ENCODE measurements at regions not wholly inside any gene's neighbourhood (a gene's known extent, or its start where the extent isn't known, plus 50 kb on each side); places are given as distances from the start of the nearest gene placed in this dataset.

DNA sequence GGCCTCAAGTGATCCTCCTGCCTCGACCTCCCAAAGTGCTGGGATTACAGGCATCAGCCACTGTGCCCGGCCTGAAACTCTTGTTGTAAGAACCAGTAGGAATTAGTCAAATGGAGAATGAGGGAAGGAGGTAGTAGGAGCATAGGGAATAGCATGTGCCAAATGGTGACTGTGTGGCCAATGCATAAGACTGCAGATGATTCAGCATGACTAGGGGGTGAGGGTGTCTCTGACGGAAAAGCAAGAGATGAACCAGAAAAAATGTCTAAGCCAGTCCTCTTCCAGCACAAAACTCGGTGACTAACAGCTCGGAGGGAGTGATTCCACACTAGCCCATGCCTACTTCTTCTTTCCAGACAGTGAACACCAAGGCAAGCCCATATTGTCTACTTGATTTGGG is 58.2 kb upstream of the DUSP21 start:
- CTCF ChIA-PET = no interaction called here
- H3K4me2 ChIP-seq (ENCODE audit: low read length) = no peak overlapping the region
- no peaks in the 10 kb centered on the region for H4K20me1 ChIP-seq (ENCODE audit: insufficient read depth)
- no peak overlapping the region for H3K27ac ChIP-seq (ENCODE audit: low read depth, low read length)
- H3K9me3 ChIP-seq (ENCODE audit: control insufficient read depth in 1 of 2, insufficient read depth in 1 of 2, low read depth in 1 of 2, low read length in 2 of 2) = no peaks in the 10 kb centered on the region
- TF ChIP-seq FOSL1 (IDR thresholded peaks at IDR 0.05; ENCODE audit: low read depth) (no peak), CBX3 (IDR thresholded peaks at IDR 0.05; ENCODE audit: low read depth) (no peak), ELF1 (IDR thresholded peaks at IDR 0.05; ENCODE audit: borderline replicate concordance, low read depth) (no peak), SRF (IDR thresholded peaks at IDR 0.05; ENCODE audit: low read depth) (no peak), YY1 (IDR thresholded peaks at IDR 0.05; ENCODE audit: extremely low read depth, insufficient replicate concordance, low read depth, low read length) (no peak), RAD21 (IDR thresholded peaks at IDR 0.05; ENCODE audit: low read depth) (no peak), EZH2phosphoT487 (IDR thresholded peaks at IDR 0.05; ENCODE audit: borderline replicate concordance) (no peak), EGR1 (IDR thresholded peaks at IDR 0.05; ENCODE audit: low read depth) (no peak), TCF7L2 (IDR thresholded peaks at IDR 0.05; ENCODE audit: borderline replicate concordance, extremely low read depth, insufficient read depth, insufficient read length) (no peak), POLR2AphosphoS5 (IDR thresholded peaks at IDR 0.05; ENCODE audit: low read depth, low read length) (no peak)
- TF ChIP-seq, protein P1, sequence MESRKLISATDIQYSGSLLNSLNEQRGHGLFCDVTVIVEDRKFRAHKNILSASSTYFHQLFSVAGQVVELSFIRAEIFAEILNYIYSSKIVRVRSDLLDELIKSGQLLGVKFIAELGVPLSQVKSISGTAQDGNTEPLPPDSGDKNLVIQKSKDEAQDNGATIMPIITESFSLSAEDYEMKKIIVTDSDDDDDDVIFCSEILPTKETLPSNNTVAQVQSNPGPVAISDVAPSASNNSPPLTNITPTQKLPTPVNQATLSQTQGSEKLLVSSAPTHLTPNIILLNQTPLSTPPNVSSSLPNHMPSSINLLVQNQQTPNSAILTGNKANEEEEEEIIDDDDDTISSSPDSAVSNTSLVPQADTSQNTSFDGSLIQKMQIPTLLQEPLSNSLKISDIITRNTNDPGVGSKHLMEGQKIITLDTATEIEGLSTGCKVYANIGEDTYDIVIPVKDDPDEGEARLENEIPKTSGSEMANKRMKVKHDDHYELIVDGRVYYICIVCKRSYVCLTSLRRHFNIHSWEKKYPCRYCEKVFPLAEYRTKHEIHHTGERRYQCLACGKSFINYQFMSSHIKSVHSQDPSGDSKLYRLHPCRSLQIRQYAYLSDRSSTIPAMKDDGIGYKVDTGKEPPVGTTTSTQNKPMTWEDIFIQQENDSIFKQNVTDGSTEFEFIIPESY (IDR thresholded peaks at IDR 0.05; ENCODE audit: extremely low read depth, insufficient replicate concordance, low read length) = no peak
- POLR2A ChIA-PET = no interaction called here
- RAD21 ChIA-PET (ENCODE audit: low non-redundant PET in 1 of 2, low total read pairs in 2 of 2, uncharacterized antibody in 2 of 2, unreplicated experiment in 2 of 2) = no interaction called here
- no peak overlapping the region for H3K9ac ChIP-seq (ENCODE audit: low read length)
- no TSS peak for BruUV-seq (replicated peaks)
- H3K4me1 ChIP-seq (ENCODE audit: control insufficient read depth in 1 of 2, insufficient read depth in 2 of 2, low read length in 2 of 2) = no peaks in the 10 kb centered on the region
- no peak for DNase-seq (ENCODE audit: low read depth, low spot score)
- H3K27me3 ChIP-seq (ENCODE audit: insufficient read depth, low read length) = no peaks in the 10 kb centered on the region
- no peaks in the 10 kb centered on the region for H3K79me2 ChIP-seq (ENCODE audit: insufficient read depth, low read length)
- H2AFZ ChIP-seq (ENCODE audit: low read depth, low read length, poor library complexity, severe bottlenecking) = no peak overlapping the region
- no peak overlapping the region for H3K4me3 ChIP-seq (replicated peaks in 1 of 2; ENCODE audit: low read depth in 1 of 2, low read length in 2 of 2)
- no peak for ATAC-seq
- intact Hi-C loops (cut with micrococcal nuclease) = no loop called here
- H3K9me2 ChIP-seq (ENCODE audit: insufficient read depth) = no peaks in the 10 kb centered on the region
- H3K36me3 ChIP-seq (ENCODE audit: control insufficient read depth in 1 of 2, insufficient read depth in 2 of 2, low read length in 2 of 2) = no peaks in the 10 kb centered on the region
